Neural progenitor cell (in vitro differentiated cells): ENCODE measurements at regions not wholly inside any gene's neighbourhood (a gene's known extent, or its start where the extent isn't known, plus 50 kb on each side); places are given as distances from the start of the nearest gene placed in this dataset.

Experiments
- DNase-seq: peaks from one replicate; pipeline ENCODE4 v3.0.0-alpha.2; 2016; ENCODE audit warnings: low spot score
- H2AFZ ChIP-seq: fragments of 200-600 bp; sonication (generic); replicated peaks from 2 replicates; pipeline ENCODE4 v1.6.1; 2016; ENCODE audit warnings: antibody characterized with exemption
- H3F3A ChIP-seq: fragments of 200-600 bp; sonication (generic); 2 replicates; pipeline ENCODE4 v1.6.1; 2016; ENCODE audit warnings: antibody characterized with exemption, low read depth
- H3K27ac ChIP-seq: fragments of 200-600 bp; sonication (generic); 2 replicates; pipeline ENCODE4 v1.5.1; 2016; ENCODE audit warnings: mild to moderate bottlenecking
- H3K27me3 ChIP-seq: fragments of 200-600 bp; sonication (generic); 2 replicates; pipeline ENCODE4 v1.6.1; 2016; ENCODE audit warnings: mild to moderate bottlenecking, moderate library complexity
- H3K36me3 ChIP-seq: fragments of 200-600 bp; sonication (generic); 2 replicates; pipeline ENCODE4 v1.5.1; 2016
- H3K4me1 ChIP-seq: fragments of 200-600 bp; sonication (generic); 2 replicates; pipeline ENCODE4 v1.6.1; 2016; ENCODE audit warnings: mixed run types
- H3K4me2 ChIP-seq: fragments of 200-600 bp; sonication (generic); 2 replicates; pipeline ENCODE4 v1.6.1; 2016
- H3K4me3 ChIP-seq: fragments of 200-600 bp; sonication (generic); 2 replicates; pipeline ENCODE4 v1.5.1; 2016
- H3K79me2 ChIP-seq: fragments of 200-600 bp; sonication (generic); 2 replicates; pipeline ENCODE4 v1.6.1; 2016; ENCODE audit warnings: low read depth
- H3K9ac ChIP-seq: fragments of 200-600 bp; sonication (generic); 2 replicates; pipeline ENCODE4 v1.6.1; 2016
- H3K9me3 ChIP-seq: fragments of 200-600 bp; sonication (generic); 2 replicates; pipeline ENCODE4 v1.5.1; 2016; ENCODE audit warnings: low read depth
- H4K20me1 ChIP-seq: fragments of 200-600 bp; sonication (generic); 2 replicates; pipeline ENCODE4 v1.6.1; 2016; ENCODE audit warnings: low read depth
- H3K27ac Mint-ChIP-seq: 3 replicates; pipeline ENCODE4 v1.8.0; 2021; ENCODE audit warnings: mixed read lengths
- H3K27me3 Mint-ChIP-seq: 2 replicates; pipeline ENCODE4 v1.8.0; 2022; ENCODE audit warnings: low read depth, mild to moderate bottlenecking, inconsistent platforms, moderate library complexity, mixed read lengths; ENCODE audit not compliant: insufficient read depth
- H3K36me3 Mint-ChIP-seq: 3 replicates; pipeline ENCODE4 v1.8.0; 2021; ENCODE audit warnings: mixed read lengths
- H3K4me1 Mint-ChIP-seq: 3 replicates; pipeline ENCODE4 v1.8.0; 2021; ENCODE audit warnings: mixed read lengths
- H3K4me3 Mint-ChIP-seq: 3 replicates; pipeline ENCODE4 v1.8.0; 2021; ENCODE audit warnings: mild to moderate bottlenecking, moderate library complexity, mixed read lengths
- H3K9me3 Mint-ChIP-seq: 3 replicates; pipeline ENCODE4 v1.8.0; 2020; ENCODE audit warnings: mixed read lengths
- EZH2 ChIP-seq: fragments of 200-600 bp; sonication (generic); IDR thresholded peaks from 2 replicates; pipeline ENCODE4 v1.6.1; 2017; ENCODE audit warnings: antibody characterized with exemption, mild to moderate bottlenecking, moderate library complexity
- EZH2phosphoT487 ChIP-seq: fragments of 200-600 bp; sonication (generic); IDR thresholded peaks from 2 replicates; pipeline ENCODE4 v1.6.1; 2017; ENCODE audit warnings: antibody characterized with exemption
- TF ChIP-seq, protein P1 (sequence below): fragments of 200-600 bp; sonication (generic); IDR thresholded peaks from 2 replicates; pipeline ENCODE4 v1.5.1; 2017; ENCODE audit warnings: antibody characterized with exemption, mild to moderate bottlenecking

DNA sequence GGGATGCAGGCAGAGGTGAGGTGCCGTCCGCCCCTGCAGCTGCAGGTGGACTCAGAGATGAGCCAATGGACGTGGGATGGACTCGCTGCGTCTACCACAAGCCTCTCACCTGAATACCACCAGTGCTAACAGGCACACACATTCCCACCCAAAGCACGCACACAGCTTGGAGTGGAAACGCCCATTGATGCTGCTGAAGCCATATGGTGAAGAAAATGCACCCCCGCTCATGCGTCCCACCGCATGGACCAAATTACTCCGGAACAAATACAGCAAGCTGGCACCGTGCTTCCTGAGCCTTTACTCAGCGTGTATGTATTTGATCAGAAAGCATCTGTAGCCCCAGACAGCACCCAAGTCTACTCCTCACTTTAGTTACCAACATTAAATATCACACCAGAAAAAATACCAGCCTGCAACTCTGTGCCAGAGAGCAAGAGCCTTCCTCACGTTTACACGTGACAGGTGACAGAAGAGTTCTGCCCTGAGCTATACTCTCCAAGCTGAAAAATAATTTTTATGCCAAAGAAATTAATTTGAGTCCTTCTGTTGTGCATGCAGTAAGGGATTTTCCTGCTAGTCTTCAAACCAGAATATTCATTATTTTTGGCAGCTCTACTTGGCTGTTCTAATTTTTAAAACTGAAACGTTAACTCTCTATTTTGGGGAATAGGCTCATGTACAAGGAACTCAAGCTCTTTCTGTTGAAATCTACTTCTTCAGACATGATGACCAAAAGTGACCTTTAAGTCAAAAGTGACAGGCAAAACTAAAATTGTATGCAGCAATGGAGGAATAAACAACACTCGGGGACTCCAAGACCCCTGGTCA is 58.2 kb upstream of the SYNDIG1 start:
- H3K36me3 Mint-ChIP-seq: peaks cover 2% of the 10 kb centered on the region
- no peak overlapping the region for H3K27ac ChIP-seq
- H3K4me2 ChIP-seq: no peak overlapping the region
- H3K9me3 Mint-ChIP-seq: peaks cover 10% of the 10 kb centered on the region
- no peaks in the 10 kb centered on the region for H3K79me2 ChIP-seq
- H2AFZ ChIP-seq: no peak overlapping the region
- H3K27ac Mint-ChIP-seq: no peak overlapping the region
- no peaks in the 10 kb centered on the region for H3K4me1 Mint-ChIP-seq
- no peaks in the 10 kb centered on the region for H3K4me1 ChIP-seq
- no peaks in the 10 kb centered on the region for H3K9me3 ChIP-seq
- no peak for DNase-seq
- H3K27me3 Mint-ChIP-seq: peaks cover 5% of the 10 kb centered on the region
- H3K36me3 ChIP-seq: no peaks in the 10 kb centered on the region
- no peak overlapping the region for H3K4me3 Mint-ChIP-seq
- H3F3A ChIP-seq: no peaks in the 10 kb centered on the region
- H3K9ac ChIP-seq: no peak overlapping the region
- H4K20me1 ChIP-seq: no peaks in the 10 kb centered on the region
- H3K27me3 ChIP-seq: no peaks in the 10 kb centered on the region
- H3K4me3 ChIP-seq: no peak overlapping the region
- TF ChIP-seq EZH2: no peak
- no peak for TF ChIP-seq EZH2phosphoT487
- TF ChIP-seq, protein P1, sequence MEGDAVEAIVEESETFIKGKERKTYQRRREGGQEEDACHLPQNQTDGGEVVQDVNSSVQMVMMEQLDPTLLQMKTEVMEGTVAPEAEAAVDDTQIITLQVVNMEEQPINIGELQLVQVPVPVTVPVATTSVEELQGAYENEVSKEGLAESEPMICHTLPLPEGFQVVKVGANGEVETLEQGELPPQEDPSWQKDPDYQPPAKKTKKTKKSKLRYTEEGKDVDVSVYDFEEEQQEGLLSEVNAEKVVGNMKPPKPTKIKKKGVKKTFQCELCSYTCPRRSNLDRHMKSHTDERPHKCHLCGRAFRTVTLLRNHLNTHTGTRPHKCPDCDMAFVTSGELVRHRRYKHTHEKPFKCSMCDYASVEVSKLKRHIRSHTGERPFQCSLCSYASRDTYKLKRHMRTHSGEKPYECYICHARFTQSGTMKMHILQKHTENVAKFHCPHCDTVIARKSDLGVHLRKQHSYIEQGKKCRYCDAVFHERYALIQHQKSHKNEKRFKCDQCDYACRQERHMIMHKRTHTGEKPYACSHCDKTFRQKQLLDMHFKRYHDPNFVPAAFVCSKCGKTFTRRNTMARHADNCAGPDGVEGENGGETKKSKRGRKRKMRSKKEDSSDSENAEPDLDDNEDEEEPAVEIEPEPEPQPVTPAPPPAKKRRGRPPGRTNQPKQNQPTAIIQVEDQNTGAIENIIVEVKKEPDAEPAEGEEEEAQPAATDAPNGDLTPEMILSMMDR: no peak

DNA sequence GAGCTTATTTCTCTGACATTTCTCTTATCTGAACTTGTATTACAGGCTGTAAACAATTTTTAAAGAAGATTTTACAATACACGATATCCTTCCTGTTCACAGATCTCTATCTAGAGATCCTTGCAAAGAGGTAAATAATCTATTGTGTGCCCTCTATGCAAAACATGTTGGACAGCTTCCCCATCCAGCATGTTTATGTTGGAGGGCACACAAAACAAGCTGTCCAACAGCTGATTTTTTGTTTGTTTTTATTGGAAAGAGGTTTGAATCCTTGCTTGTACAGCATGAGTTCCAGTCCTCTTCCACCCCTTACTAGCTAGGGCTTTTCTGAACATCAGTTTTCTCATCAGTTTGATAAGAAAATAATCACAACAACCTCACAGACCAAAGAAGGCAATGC is 62.3 kb upstream of the SYNDIG1 start:
- Histone ChIP-seq H3F3A (no peaks in the 10 kb centered on the region), H4K20me1 (no peaks in the 10 kb centered on the region), H3K4me3 (no peak overlapping the region), H3K4me1 (no peaks in the 10 kb centered on the region), H3K9ac (no peak overlapping the region), H2AFZ (no peak overlapping the region), H3K9me3 (no peaks in the 10 kb centered on the region), H3K79me2 (no peaks in the 10 kb centered on the region), H3K4me2 (no peak overlapping the region), H3K27ac (no peak overlapping the region), H3K27me3 (no peaks in the 10 kb centered on the region), H3K36me3 (no peaks in the 10 kb centered on the region)
- TF ChIP-seq, protein P1: no peak
- no peak for TF ChIP-seq EZH2
- no peak for TF ChIP-seq EZH2phosphoT487
- no peaks in the 10 kb centered on the region for H3K9me3 Mint-ChIP-seq
- H3K4me3 Mint-ChIP-seq: no peak overlapping the region
- no peaks in the 10 kb centered on the region for H3K4me1 Mint-ChIP-seq
- H3K27me3 Mint-ChIP-seq: peaks cover 2% of the 10 kb centered on the region
- H3K36me3 Mint-ChIP-seq: no peaks in the 10 kb centered on the region
- H3K27ac Mint-ChIP-seq: no peak overlapping the region
- DNase-seq: no peak

DNA sequence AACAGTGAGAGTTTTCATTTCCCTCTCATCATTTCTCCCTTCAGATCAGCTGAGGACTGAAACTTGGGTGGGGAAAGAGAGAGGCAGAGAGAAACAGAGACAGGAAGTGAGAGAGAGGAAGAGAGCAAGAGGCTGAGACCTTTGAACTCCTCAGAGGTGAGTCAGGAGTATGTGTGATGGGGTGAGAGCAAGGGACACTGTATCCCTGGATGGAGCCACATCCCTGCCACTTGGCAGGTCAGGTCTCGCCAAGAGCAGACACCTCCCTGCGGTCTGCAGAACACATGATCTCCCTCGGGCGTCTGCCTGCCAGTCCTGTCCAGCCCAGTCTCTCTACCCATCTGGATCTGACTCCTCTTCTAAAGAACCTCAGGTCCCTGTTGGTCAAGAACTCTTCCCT is 62.7 kb upstream of the SYNDIG1 start:
- no peaks in the 10 kb centered on the region for H3K9me3 ChIP-seq
- Mint-ChIP-seq H3K27ac (no peak overlapping the region), H3K9me3 (no peaks in the 10 kb centered on the region), H3K4me3 (no peak overlapping the region), H3K4me1 (no peaks in the 10 kb centered on the region), H3K27me3 (peaks cover 2% of the 10 kb centered on the region), H3K36me3 (no peaks in the 10 kb centered on the region)
- H3K9ac ChIP-seq: no peak overlapping the region
- no peaks in the 10 kb centered on the region for H3K79me2 ChIP-seq
- no peaks in the 10 kb centered on the region for H3F3A ChIP-seq
- DNase-seq: no peak
- no peaks in the 10 kb centered on the region for H4K20me1 ChIP-seq
- H3K36me3 ChIP-seq: no peaks in the 10 kb centered on the region
- no peak overlapping the region for H3K27ac ChIP-seq
- H3K27me3 ChIP-seq: no peaks in the 10 kb centered on the region
- no peaks in the 10 kb centered on the region for H3K4me1 ChIP-seq
- no peak overlapping the region for H3K4me2 ChIP-seq
- H3K4me3 ChIP-seq: no peak overlapping the region
- TF ChIP-seq EZH2: no peak
- TF ChIP-seq, protein P1: no peak
- no peak for TF ChIP-seq EZH2phosphoT487
- H2AFZ ChIP-seq: no peak overlapping the region
